Uterus (tissue), 2 donors: ENCODE measurements at regions not wholly inside any gene's neighbourhood (a gene's known extent, or its start where the extent isn't known, plus 50 kb on each side); places are given as distances from the start of the nearest gene placed in this dataset.

Experiments used
- CTCF ChIP-seq, 4 experiments: fragments of 200-600 bp in 2 of 4; fragments of 450-650 bp in 2 of 4; sonication (generic) in 2 of 4; IDR thresholded peaks; one replicate each; pipeline ENCODE4 v1.5.1; 2016 to 2019; ENCODE audit warnings: antibody characterized with exemption in 4 of 4, mild to moderate bottlenecking in 2 of 4, moderate library complexity in 1 of 4
- POLR2A ChIP-seq, 2 donors: fragments of 450-650 bp; IDR thresholded peaks; one replicate each; pipeline ENCODE4 v1.6.1; 2016; ENCODE audit warnings: antibody characterized with exemption in 2 of 2, mild to moderate bottlenecking in 1 of 2, moderate library complexity in 1 of 2

- TF ChIP-seq POLR2A (IDR thresholded peaks at IDR 0.05) (no peak), CTCF (IDR thresholded peaks at IDR 0.05) (no peak)
Observed at GRCh38 chr4:159413306-159413943, 310.5 kb downstream of the RAPGEF2 start.
